ENCODE measurements at regions not wholly inside any gene's neighbourhood (a gene's known extent, or its start where the extent isn't known, plus 50 kb on each side); places are given as distances from the start of the nearest gene placed in this dataset.

DNA sequence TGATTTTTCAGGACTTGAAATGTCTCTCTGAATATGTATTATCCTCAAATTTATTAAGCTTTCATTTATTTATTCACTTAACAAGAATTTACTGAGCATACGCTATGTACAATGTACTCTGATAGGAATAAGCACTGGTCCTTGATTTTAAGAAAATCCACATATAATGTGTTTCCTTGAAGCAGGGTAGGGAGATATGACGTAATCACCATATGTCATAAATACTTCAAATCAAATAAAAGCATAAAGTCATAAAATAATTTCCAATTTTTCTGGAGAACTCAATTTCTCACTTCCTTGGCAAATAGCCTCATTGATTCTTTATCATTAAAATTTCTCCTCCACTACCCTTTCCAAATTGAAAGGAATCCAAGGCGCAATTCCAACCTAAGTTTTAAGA lies 177.8 kb upstream of the GAP43 start:
- TF ChIP-seq KDM1A (IDR thresholded peaks at IDR 0.05; ENCODE audit: low read depth) (no peak), FOSL2 (IDR thresholded peaks at IDR 0.05) (no peak), FOSL2 (CRISPR knock-in tag; IDR thresholded peaks at IDR 0.05) (no peak), KDM5A (IDR thresholded peaks at IDR 0.05) (no peak), SMC3 (IDR thresholded peaks at IDR 0.05) (no peak), EHMT2 (IDR thresholded peaks at IDR 0.05; ENCODE audit: low read depth) (no peak), JUN (IDR thresholded peaks at IDR 0.05) (no peak), MAFK (IDR thresholded peaks at IDR 0.05; ENCODE audit: partially characterized antibody) (no peak), NFE2L2 (conservative IDR thresholded peaks at IDR 0.05; ENCODE audit: low read length) (no peak)
- TF ChIP-seq, protein P1, sequence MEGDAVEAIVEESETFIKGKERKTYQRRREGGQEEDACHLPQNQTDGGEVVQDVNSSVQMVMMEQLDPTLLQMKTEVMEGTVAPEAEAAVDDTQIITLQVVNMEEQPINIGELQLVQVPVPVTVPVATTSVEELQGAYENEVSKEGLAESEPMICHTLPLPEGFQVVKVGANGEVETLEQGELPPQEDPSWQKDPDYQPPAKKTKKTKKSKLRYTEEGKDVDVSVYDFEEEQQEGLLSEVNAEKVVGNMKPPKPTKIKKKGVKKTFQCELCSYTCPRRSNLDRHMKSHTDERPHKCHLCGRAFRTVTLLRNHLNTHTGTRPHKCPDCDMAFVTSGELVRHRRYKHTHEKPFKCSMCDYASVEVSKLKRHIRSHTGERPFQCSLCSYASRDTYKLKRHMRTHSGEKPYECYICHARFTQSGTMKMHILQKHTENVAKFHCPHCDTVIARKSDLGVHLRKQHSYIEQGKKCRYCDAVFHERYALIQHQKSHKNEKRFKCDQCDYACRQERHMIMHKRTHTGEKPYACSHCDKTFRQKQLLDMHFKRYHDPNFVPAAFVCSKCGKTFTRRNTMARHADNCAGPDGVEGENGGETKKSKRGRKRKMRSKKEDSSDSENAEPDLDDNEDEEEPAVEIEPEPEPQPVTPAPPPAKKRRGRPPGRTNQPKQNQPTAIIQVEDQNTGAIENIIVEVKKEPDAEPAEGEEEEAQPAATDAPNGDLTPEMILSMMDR (IDR thresholded peaks at IDR 0.05): no peak
- TF ChIP-seq, protein P2, sequence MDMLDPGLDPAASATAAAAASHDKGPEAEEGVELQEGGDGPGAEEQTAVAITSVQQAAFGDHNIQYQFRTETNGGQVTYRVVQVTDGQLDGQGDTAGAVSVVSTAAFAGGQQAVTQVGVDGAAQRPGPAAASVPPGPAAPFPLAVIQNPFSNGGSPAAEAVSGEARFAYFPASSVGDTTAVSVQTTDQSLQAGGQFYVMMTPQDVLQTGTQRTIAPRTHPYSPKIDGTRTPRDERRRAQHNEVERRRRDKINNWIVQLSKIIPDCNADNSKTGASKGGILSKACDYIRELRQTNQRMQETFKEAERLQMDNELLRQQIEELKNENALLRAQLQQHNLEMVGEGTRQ (IDR thresholded peaks at IDR 0.05): no peak
- TF ChIP-seq, protein P3, sequence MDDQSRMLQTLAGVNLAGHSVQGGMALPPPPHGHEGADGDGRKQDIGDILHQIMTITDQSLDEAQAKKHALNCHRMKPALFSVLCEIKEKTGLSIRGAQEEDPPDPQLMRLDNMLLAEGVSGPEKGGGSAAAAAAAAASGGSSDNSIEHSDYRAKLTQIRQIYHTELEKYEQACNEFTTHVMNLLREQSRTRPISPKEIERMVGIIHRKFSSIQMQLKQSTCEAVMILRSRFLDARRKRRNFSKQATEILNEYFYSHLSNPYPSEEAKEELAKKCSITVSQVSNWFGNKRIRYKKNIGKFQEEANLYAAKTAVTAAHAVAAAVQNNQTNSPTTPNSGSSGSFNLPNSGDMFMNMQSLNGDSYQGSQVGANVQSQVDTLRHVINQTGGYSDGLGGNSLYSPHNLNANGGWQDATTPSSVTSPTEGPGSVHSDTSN (IDR thresholded peaks at IDR 0.05): no peak

Measured in A549 (cell line).